ENCODE measurements at regions not wholly inside any gene's neighbourhood (a gene's known extent, or its start where the extent isn't known, plus 50 kb on each side); places are given as distances from the start of the nearest gene placed in this dataset.

- TF ChIP-seq CTCF (conservative IDR thresholded peaks at IDR 0.05; ENCODE audit: low read depth, low read length) = no peak
- no peak overlapping the region for H3K4me3 ChIP-seq (ENCODE audit: low read depth, low read length)
- DNase-seq (ENCODE audit: low read depth) = no peak
These were observed 507.5 kb upstream of the CELF2 start for GRCh38 chr10:10510179-10510578.

- no peak for DNase-seq (ENCODE audit: low read depth)
- no peak for TF ChIP-seq CTCF (conservative IDR thresholded peaks at IDR 0.05; ENCODE audit: low read depth, low read length)
- H3K4me3 ChIP-seq (ENCODE audit: low read depth, low read length) = no peak overlapping the region
These were observed 504.6 kb upstream of the CELF2 start for GRCh38 chr10:10513067-10513466.

GRCh38 chr10:10513898-10514297 lies 503.8 kb upstream of the CELF2 start:
- TF ChIP-seq CTCF (conservative IDR thresholded peaks at IDR 0.05; ENCODE audit: low read depth, low read length) = no peak
- DNase-seq (ENCODE audit: low read depth) = no peak
- H3K4me3 ChIP-seq (ENCODE audit: low read depth, low read length) = no peak overlapping the region

- no peak for DNase-seq (ENCODE audit: low read depth)
- no peak for TF ChIP-seq CTCF (conservative IDR thresholded peaks at IDR 0.05; ENCODE audit: low read depth, low read length)
- H3K4me3 ChIP-seq (ENCODE audit: low read depth, low read length) = no peak overlapping the region
These were observed 502.9 kb upstream of the CELF2 start for GRCh38 chr10:10514797-10515196.

- no peak for DNase-seq (ENCODE audit: low read depth)
- TF ChIP-seq CTCF (conservative IDR thresholded peaks at IDR 0.05; ENCODE audit: low read depth, low read length) = no peak
- no peak overlapping the region for H3K4me3 ChIP-seq (ENCODE audit: low read depth, low read length)
These were observed 502.0 kb upstream of the CELF2 start for GRCh38 chr10:10515479-10516204.

- no peak for TF ChIP-seq CTCF (conservative IDR thresholded peaks at IDR 0.05; ENCODE audit: low read depth, low read length)
- no peak for DNase-seq (ENCODE audit: low read depth)
- no peak overlapping the region for H3K4me3 ChIP-seq (ENCODE audit: low read depth, low read length)
These were observed 501.1 kb upstream of the CELF2 start for GRCh38 chr10:10516346-10517130.

Measured in choroid plexus epithelial cell (primary cell).